Keratinocyte (primary cell): ENCODE measurements at regions not wholly inside any gene's neighbourhood (a gene's known extent, or its start where the extent isn't known, plus 50 kb on each side); places are given as distances from the start of the nearest gene placed in this dataset.
A peak's percentile ranks its signal among the peaks of the same experiment; 100 is the strongest.

Experiments used
- DNase-seq: peaks from one replicate; pipeline ENCODE4 v3.0.0-alpha.2; 2011; ENCODE audit warnings: low read depth, missing footprints, low spot score
- FAIRE-seq: peaks from 2 replicates; lab custom pipeline; 2011; peaks lifted over from hg19 to GRCh38; lab: Jason Lieb, UNC
- H2AFZ ChIP-seq: 2 replicates; pipeline ENCODE4 v1.6.0; 2012; ENCODE audit warnings: low read length, control low read depth, inconsistent platforms; ENCODE audit not compliant: control insufficient read depth
- H3K27ac ChIP-seq: 2 replicates; pipeline ENCODE4 v1.5.1; 2011; ENCODE audit warnings: low read length; ENCODE audit not compliant: control insufficient read depth, insufficient read depth
- H3K27me3 ChIP-seq: 3 replicates; pipeline ENCODE4 v1.6.0; 2011; ENCODE audit warnings: low read length; ENCODE audit not compliant: control insufficient read depth, insufficient read depth; ENCODE audit errors: extremely low read depth
- H3K36me3 ChIP-seq, 2 experiments: 2 replicates in 1 of 2; 3 replicates in 1 of 2; pipeline ENCODE4 v1.5.1; 2011; ENCODE audit warnings: low read length in 2 of 2, mild to moderate bottlenecking in 1 of 2; ENCODE audit not compliant: control insufficient read depth in 2 of 2, insufficient read depth in 2 of 2; ENCODE audit errors: extremely low read depth in 1 of 2
- H3K4me1 ChIP-seq: 3 replicates; pipeline ENCODE4 v1.5.1; 2011; ENCODE audit warnings: low read length; ENCODE audit not compliant: control insufficient read depth, insufficient read depth; ENCODE audit errors: extremely low read depth
- H3K4me2 ChIP-seq: 3 replicates; pipeline ENCODE4 v1.6.0; 2011; ENCODE audit warnings: low read depth, low read length; ENCODE audit not compliant: control insufficient read depth, insufficient read depth; ENCODE audit errors: extremely low read depth
- H3K4me3 ChIP-seq, 3 experiments: fragments of 200-600 bp in 1 of 3; sonication (generic) in 1 of 3; 2 replicates in 2 of 3; 3 replicates in 1 of 3; pipeline ENCODE4 v1.5.1; 2011 to 2016; ENCODE audit warnings: low read length in 3 of 3, mild to moderate bottlenecking in 3 of 3, control low read depth in 2 of 3, inconsistent platforms in 1 of 3, low read depth in 1 of 3, mixed read lengths in 1 of 3, mixed run types in 1 of 3, moderate library complexity in 1 of 3; ENCODE audit not compliant: control insufficient read depth in 2 of 3, insufficient read depth in 2 of 3; ENCODE audit errors: extremely low read depth in 1 of 3
- H3K79me2 ChIP-seq: 2 replicates; pipeline ENCODE4 v1.6.0; 2012; ENCODE audit warnings: low read length; ENCODE audit not compliant: control insufficient read depth, insufficient read depth
- H3K9ac ChIP-seq: 3 replicates; pipeline ENCODE4 v1.6.0; 2011; ENCODE audit warnings: low read length; ENCODE audit not compliant: control insufficient read depth, insufficient read depth; ENCODE audit errors: extremely low read depth
- H3K9me1 ChIP-seq: 3 replicates; pipeline ENCODE4 v1.6.0; 2011; ENCODE audit warnings: low read length; ENCODE audit not compliant: control insufficient read depth, insufficient read depth; ENCODE audit errors: extremely low read depth
- H3K9me3 ChIP-seq: 2 replicates; pipeline ENCODE4 v1.5.1; 2012; ENCODE audit warnings: low read depth, low read length; ENCODE audit not compliant: control insufficient read depth
- H4K20me1 ChIP-seq: 3 replicates; pipeline ENCODE4 v1.6.0; 2011; ENCODE audit warnings: low read length; ENCODE audit not compliant: control insufficient read depth, insufficient read depth; ENCODE audit errors: extremely low read depth
- EZH2 ChIP-seq: IDR thresholded peaks from one replicate; pipeline ENCODE4 v1.6.1; 2012; ENCODE audit warnings: inconsistent platforms, mild to moderate bottlenecking, low read length, moderate library complexity
- dilution Hi-C: fragments of 300-500 bp; cut with MboI; formaldehyde crosslinking; loops from one replicate; pipeline ENCODE4 v1.7.0; 2020; ENCODE audit warnings: low sequenced_read_pairs; ENCODE audit not compliant: extremely low pct_ligation_motif_present
- TF ChIP-seq, protein P1 (sequence below), 3 experiments: IDR thresholded peaks in 1 of 3; conservative IDR thresholded peaks in 1 of 3; optimal IDR thresholded peaks in 1 of 3; 2 replicates in 2 of 3; 3 replicates in 1 of 3; pipeline versions ENCODE3 to v1.5.1; 2011; ENCODE audit warnings: low read length in 3 of 3, mild to moderate bottlenecking in 3 of 3, moderate library complexity in 2 of 3, control low read depth in 1 of 3, inconsistent platforms in 1 of 3; ENCODE audit not compliant: insufficient read depth in 2 of 3; ENCODE audit errors: extremely low read depth in 1 of 3

DNA sequence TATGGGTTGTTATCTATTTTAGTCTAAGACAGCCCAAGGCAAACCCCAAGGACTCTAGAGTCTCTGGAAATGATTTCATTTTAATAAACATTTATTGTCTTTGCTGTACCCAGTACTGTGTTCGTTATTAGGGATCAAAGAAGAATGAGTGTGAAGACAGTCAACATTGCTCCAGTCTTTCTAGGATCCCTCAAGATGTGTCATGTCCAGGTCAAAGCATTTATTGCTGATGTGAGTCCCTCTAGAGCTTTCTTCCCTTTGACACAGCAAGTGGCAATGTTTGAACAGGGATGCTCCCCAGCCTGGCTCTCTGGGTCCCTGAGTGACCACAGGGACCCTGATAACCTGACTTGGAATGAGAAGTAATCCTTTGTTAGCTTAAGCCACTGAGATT is 123.1 kb upstream of the STK17B start:
- H3K9me1 ChIP-seq = no peaks in the 10 kb centered on the region
- H3K27ac ChIP-seq = peak overlapping the region; percentile 23
- H3K79me2 ChIP-seq = no peaks in the 10 kb centered on the region
- H3K4me3 ChIP-seq = no peak overlapping the region
- FAIRE-seq = no peak
- no peaks in the 10 kb centered on the region for H3K27me3 ChIP-seq
- dilution Hi-C loops = no loop called here
- no peaks in the 10 kb centered on the region for H3K36me3 ChIP-seq
- no peaks in the 10 kb centered on the region for H4K20me1 ChIP-seq
- H3K9ac ChIP-seq = no peak overlapping the region
- no peak for DNase-seq
- H3K4me2 ChIP-seq = peak overlapping the region; percentile 17
- H3K4me1 ChIP-seq = peaks cover 36% of the 10 kb centered on the region
- no peak overlapping the region for H2AFZ ChIP-seq
- TF ChIP-seq, protein P1, sequence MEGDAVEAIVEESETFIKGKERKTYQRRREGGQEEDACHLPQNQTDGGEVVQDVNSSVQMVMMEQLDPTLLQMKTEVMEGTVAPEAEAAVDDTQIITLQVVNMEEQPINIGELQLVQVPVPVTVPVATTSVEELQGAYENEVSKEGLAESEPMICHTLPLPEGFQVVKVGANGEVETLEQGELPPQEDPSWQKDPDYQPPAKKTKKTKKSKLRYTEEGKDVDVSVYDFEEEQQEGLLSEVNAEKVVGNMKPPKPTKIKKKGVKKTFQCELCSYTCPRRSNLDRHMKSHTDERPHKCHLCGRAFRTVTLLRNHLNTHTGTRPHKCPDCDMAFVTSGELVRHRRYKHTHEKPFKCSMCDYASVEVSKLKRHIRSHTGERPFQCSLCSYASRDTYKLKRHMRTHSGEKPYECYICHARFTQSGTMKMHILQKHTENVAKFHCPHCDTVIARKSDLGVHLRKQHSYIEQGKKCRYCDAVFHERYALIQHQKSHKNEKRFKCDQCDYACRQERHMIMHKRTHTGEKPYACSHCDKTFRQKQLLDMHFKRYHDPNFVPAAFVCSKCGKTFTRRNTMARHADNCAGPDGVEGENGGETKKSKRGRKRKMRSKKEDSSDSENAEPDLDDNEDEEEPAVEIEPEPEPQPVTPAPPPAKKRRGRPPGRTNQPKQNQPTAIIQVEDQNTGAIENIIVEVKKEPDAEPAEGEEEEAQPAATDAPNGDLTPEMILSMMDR (optimal IDR thresholded peaks at IDR 0.05 in 1 of 3, IDR thresholded peaks at IDR 0.05 in 1 of 3, conservative IDR thresholded peaks at IDR 0.05 in 1 of 3; ENCODE audit: extremely low read depth in 1 of 3, insufficient read depth in 2 of 3, low read length in 3 of 3) = no peak
- TF ChIP-seq EZH2 = no peak
- no peaks in the 10 kb centered on the region for H3K9me3 ChIP-seq

DNA sequence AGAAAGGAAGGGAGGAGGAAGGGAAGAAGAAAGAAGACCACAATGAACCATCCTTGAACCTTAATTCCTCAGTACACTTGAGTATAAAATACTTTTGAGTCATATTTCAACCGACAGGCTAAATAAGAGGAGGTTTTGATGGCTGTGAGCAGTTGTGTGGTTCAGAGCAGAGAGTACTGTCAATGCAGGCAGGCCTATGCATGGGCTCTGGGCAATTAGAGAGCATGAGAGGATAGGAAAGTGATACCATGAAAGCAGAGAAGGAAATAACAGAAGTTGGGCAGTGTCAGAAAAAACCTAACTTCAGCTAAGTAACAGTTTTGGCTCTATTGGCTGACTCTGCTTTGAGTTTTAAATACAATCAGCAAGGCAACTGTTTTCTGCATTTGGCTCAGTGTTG is 123.6 kb upstream of the STK17B start:
- no peak for FAIRE-seq

More for the DNA sequence above, 123.6 kb upstream of the STK17B start:
- TF ChIP-seq, protein P1 (optimal IDR thresholded peaks at IDR 0.05 in 1 of 3, IDR thresholded peaks at IDR 0.05 in 1 of 3, conservative IDR thresholded peaks at IDR 0.05 in 1 of 3; ENCODE audit: extremely low read depth in 1 of 3, insufficient read depth in 2 of 3, low read length in 3 of 3) = no peak
- no peak for TF ChIP-seq EZH2
- dilution Hi-C loops = no loop called here
- no peaks in the 10 kb centered on the region for H3K9me3 ChIP-seq
- H3K4me1 ChIP-seq = peaks cover 36% of the 10 kb centered on the region
- no peak overlapping the region for H3K4me2 ChIP-seq
- no peak overlapping the region for H3K4me3 ChIP-seq
- no peak for DNase-seq
- H3K9me1 ChIP-seq = no peaks in the 10 kb centered on the region
- H3K79me2 ChIP-seq = no peaks in the 10 kb centered on the region
- H2AFZ ChIP-seq = no peak overlapping the region
- no peak overlapping the region for H3K27ac ChIP-seq
- H3K36me3 ChIP-seq = no peaks in the 10 kb centered on the region
- no peaks in the 10 kb centered on the region for H3K27me3 ChIP-seq
- H3K9ac ChIP-seq = no peak overlapping the region
- no peaks in the 10 kb centered on the region for H4K20me1 ChIP-seq
